A673 (cell line): ENCODE measurements at regions not wholly inside any gene's neighbourhood (a gene's known extent, or its start where the extent isn't known, plus 50 kb on each side); places are given as distances from the start of the nearest gene placed in this dataset.

Experiments
- BruUV-seq: library from RNA; stranded (reverse); fragments of 400-500 nt; replicated peaks from 2 replicates; lab custom pipeline; 2021; lab: Mats Ljungman, UMichigan
- CTCF ChIA-PET: fragments of 300-600 bp; sonication (Branson Sonifier 250); formaldehyde crosslinking; loops from one replicate; lab custom pipeline; 2022; ENCODE audit warnings: antibody characterized with exemption; lab: Charles Lee
- POLR2A ChIA-PET: fragments of 300-600 bp; sonication (Branson Sonifier 250); formaldehyde crosslinking; loops from one replicate; lab custom pipeline; 2022; ENCODE audit warnings: antibody characterized with exemption; ENCODE audit not compliant: low non-redundant PET; lab: Charles Lee
- DNase-seq: peaks from one replicate; pipeline ENCODE4 v3.0.0-alpha.2; 2015; ENCODE audit warnings: low spot score
- H3K27ac ChIP-seq: fragments of 200-600 bp; sonication (generic); 2 replicates; pipeline ENCODE4 v1.5.1; 2016; ENCODE audit warnings: mixed run types, low read depth, mild to moderate bottlenecking, mixed read lengths, antibody characterized with exemption, low read length; ENCODE audit not compliant: poor library complexity, severe bottlenecking
- H3K27me3 ChIP-seq: fragments of 200-600 bp; sonication (generic); replicated peaks from 2 replicates; pipeline ENCODE4 v1.6.1; 2017; ENCODE audit warnings: mixed run types, low read depth, mild to moderate bottlenecking, mixed read lengths, antibody characterized with exemption, low read length; ENCODE audit not compliant: insufficient read depth, poor library complexity
- H3K36me3 ChIP-seq: fragments of 200-600 bp; sonication (generic); 2 replicates; pipeline ENCODE4 v1.6.1; 2016; ENCODE audit warnings: mixed run types, mild to moderate bottlenecking, mixed read lengths, antibody characterized with exemption, low read length; ENCODE audit not compliant: insufficient read depth, poor library complexity, severe bottlenecking
- H3K4me1 ChIP-seq: fragments of 200-600 bp; sonication (generic); 2 replicates; pipeline ENCODE4 v1.6.1; 2017; ENCODE audit warnings: mixed run types, mild to moderate bottlenecking, mixed read lengths, antibody characterized with exemption, low read length; ENCODE audit not compliant: insufficient read depth, poor library complexity, severe bottlenecking
- H3K4me3 ChIP-seq: fragments of 200-600 bp; sonication (generic); 2 replicates; pipeline ENCODE4 v1.5.1; 2016; ENCODE audit warnings: low read depth, mixed run types, mild to moderate bottlenecking, mixed read lengths, low read length; ENCODE audit not compliant: poor library complexity, severe bottlenecking
- H3K9me3 ChIP-seq: fragments of 200-600 bp; sonication (generic); 2 replicates; pipeline ENCODE4 v1.6.1; 2016; ENCODE audit warnings: mixed run types, low read depth, mild to moderate bottlenecking, mixed read lengths, antibody characterized with exemption, low read length; ENCODE audit not compliant: poor library complexity, severe bottlenecking
- EZH2 ChIP-seq: fragments of 200-600 bp; sonication (generic); IDR thresholded peaks from 2 replicates; pipeline ENCODE4 v1.6.1; 2017; ENCODE audit warnings: borderline replicate concordance, low read depth, mild to moderate bottlenecking, mixed read lengths, antibody characterized with exemption, low read length; ENCODE audit not compliant: poor library complexity, severe bottlenecking
- intact Hi-C: fragments of 100-400 bp; cut with micrococcal nuclease; formaldehyde crosslinking; loops from one replicate; pipeline ENCODE4 v1.10.0; 2022; ENCODE audit not compliant: unreplicated experiment
- TF ChIP-seq, protein P1 (sequence below): fragments of 300-800, 200-600 bp; sonication (generic); conservative IDR thresholded peaks from 2 replicates; pipeline ENCODE4 v1.5.1; 2017; ENCODE audit warnings: low read depth, mild to moderate bottlenecking, antibody characterized with exemption, low read length, moderate library complexity, mixed read lengths

DNA sequence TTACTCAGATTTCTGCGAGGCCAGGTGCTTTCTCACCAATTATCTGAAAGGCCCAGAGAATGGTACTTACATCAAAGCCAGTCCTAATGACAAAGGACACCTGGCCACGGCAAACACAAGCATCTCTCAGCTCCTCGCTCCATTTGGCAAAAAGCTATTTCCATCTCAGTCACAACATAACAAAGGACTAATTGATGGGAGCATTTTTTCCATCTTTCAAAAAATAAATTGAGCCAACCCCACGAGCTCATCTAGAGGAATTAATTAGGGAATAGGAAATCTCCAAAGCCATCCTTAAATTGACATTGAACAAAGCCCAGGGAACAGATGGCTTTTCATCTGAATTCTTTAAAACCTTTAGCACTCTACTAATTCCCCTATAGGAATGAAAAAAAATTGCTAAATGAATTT, 236.7 kb downstream of the HAO1 start:
- H3K27me3 ChIP-seq, result peaks cover 15% of the 10 kb centered on the region
- no peak for DNase-seq
- no peak overlapping the region for H3K4me3 ChIP-seq
- ChIA-PET POLR2A (no interaction called here), CTCF (no interaction called here)
- H3K4me1 ChIP-seq, result no peaks in the 10 kb centered on the region
- H3K9me3 ChIP-seq, result no peaks in the 10 kb centered on the region
- no peaks in the 10 kb centered on the region for H3K36me3 ChIP-seq
- TF ChIP-seq, protein P1, sequence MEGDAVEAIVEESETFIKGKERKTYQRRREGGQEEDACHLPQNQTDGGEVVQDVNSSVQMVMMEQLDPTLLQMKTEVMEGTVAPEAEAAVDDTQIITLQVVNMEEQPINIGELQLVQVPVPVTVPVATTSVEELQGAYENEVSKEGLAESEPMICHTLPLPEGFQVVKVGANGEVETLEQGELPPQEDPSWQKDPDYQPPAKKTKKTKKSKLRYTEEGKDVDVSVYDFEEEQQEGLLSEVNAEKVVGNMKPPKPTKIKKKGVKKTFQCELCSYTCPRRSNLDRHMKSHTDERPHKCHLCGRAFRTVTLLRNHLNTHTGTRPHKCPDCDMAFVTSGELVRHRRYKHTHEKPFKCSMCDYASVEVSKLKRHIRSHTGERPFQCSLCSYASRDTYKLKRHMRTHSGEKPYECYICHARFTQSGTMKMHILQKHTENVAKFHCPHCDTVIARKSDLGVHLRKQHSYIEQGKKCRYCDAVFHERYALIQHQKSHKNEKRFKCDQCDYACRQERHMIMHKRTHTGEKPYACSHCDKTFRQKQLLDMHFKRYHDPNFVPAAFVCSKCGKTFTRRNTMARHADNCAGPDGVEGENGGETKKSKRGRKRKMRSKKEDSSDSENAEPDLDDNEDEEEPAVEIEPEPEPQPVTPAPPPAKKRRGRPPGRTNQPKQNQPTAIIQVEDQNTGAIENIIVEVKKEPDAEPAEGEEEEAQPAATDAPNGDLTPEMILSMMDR, result no peak
- TF ChIP-seq EZH2, result no peak
- H3K27ac ChIP-seq, result no peak overlapping the region
- BruUV-seq, result no TSS peak
- intact Hi-C loops, result no loop called here

DNA sequence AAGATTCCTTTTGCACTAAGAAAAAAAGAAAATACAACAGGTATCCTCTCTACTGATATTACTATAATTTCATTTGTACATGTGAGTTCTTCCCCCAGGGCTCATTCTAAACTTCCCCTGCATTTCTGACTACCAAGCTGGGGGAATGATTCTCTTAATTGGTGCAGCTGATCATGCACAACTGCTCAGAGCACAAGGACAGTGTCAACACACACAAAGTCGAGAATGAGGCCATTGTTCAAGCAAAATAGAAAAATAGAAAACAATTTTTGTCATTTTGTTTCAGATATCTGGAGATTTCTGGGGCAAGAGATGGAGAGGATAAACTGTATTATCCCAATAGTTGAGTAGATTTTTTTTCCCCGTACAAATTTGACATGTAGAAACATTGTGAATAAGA, 236.3 kb downstream of the HAO1 start:
- ChIA-PET POLR2A (no interaction called here), CTCF (no interaction called here)
- peaks cover 15% of the 10 kb centered on the region for H3K27me3 ChIP-seq
- no peak overlapping the region for H3K27ac ChIP-seq
- no peak for DNase-seq
- BruUV-seq, result no TSS peak
- H3K4me1 ChIP-seq, result no peaks in the 10 kb centered on the region
- H3K4me3 ChIP-seq, result no peak overlapping the region
- H3K9me3 ChIP-seq, result no peaks in the 10 kb centered on the region
- H3K36me3 ChIP-seq, result no peaks in the 10 kb centered on the region
- intact Hi-C loops, result no loop called here
- TF ChIP-seq EZH2, result no peak
- TF ChIP-seq, protein P1, result no peak

DNA sequence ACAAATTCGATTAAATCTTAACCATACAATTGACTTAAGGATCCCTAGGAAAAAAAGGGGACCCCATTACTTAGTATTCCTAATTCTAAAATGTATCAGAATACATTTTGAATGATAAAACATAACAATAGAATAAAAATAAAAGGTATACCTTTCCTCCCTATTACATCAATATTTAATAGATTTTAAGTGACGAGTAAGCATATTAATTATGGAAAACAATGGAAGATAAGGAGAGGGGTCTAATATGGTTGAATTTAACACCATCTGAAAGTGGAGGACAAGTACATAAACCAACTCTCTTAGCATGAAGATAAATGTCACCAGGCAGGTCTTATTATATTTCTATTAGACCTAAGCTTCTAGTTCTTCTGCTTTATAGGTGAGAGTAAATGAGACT, 232.1 kb downstream of the HAO1 start:
- Histone ChIP-seq H3K27ac (no peak overlapping the region), H3K27me3 (peaks cover 34% of the 10 kb centered on the region), H3K4me1 (no peaks in the 10 kb centered on the region), H3K36me3 (no peaks in the 10 kb centered on the region), H3K9me3 (no peaks in the 10 kb centered on the region), H3K4me3 (no peak overlapping the region)
- intact Hi-C loops, result no loop called here
- no TSS peak for BruUV-seq
- POLR2A ChIA-PET, result no interaction called here
- CTCF ChIA-PET, result no interaction called here
- no peak for DNase-seq
- TF ChIP-seq, protein P1, result no peak
- TF ChIP-seq EZH2, result no peak
